Activated CD4-positive, alpha-beta memory T cell treated with anti-CD3 and anti-CD28 coated beads for 36 hours (primary cell): ENCODE measurements at regions not wholly inside any gene's neighbourhood (a gene's known extent, or its start where the extent isn't known, plus 50 kb on each side); places are given as distances from the start of the nearest gene placed in this dataset.
"Not testable (repeated sequence)": the region's sequence is repeated elsewhere in the genome, so short reads cannot be mapped to it uniquely, and the experiment has no call there.

Experiments used
- CTCF ChIA-PET: fragments of 350-600 bp; sonication (Branson Sonifier 250); formaldehyde crosslinking; loops from one replicate; lab custom pipeline; 2021; ENCODE audit warnings: antibody characterized with exemption, inconsistent platforms; lab: Charles Lee
- POLR2A ChIA-PET: fragments of 350-600 bp; sonication (Branson Sonifier 250); formaldehyde crosslinking; loops from one replicate; lab custom pipeline; 2021; ENCODE audit warnings: antibody characterized with exemption; lab: Charles Lee
- DNase-seq: peaks from one replicate; pipeline ENCODE4 v3.0.0-alpha.2; 2020
- H3K27ac Mint-ChIP-seq: one replicate; pipeline ENCODE4 v1.8.0; 2021; ENCODE audit warnings: mixed read lengths
- H3K27me3 Mint-ChIP-seq: one replicate; pipeline ENCODE4 v1.8.0; 2021; ENCODE audit warnings: mixed read lengths
- H3K36me3 Mint-ChIP-seq: one replicate; pipeline ENCODE4 v1.8.0; 2021; ENCODE audit warnings: mixed read lengths
- H3K4me1 Mint-ChIP-seq: one replicate; pipeline ENCODE4 v1.8.0; 2021; ENCODE audit warnings: low read depth, mixed read lengths
- H3K4me3 Mint-ChIP-seq: one replicate; pipeline ENCODE4 v1.8.0; 2021; ENCODE audit warnings: mild to moderate bottlenecking, mixed read lengths
- H3K9me3 Mint-ChIP-seq: one replicate; pipeline ENCODE4 v1.8.0; 2021; ENCODE audit warnings: mixed read lengths
- intact Hi-C: fragments of 100-400 bp; cut with micrococcal nuclease; formaldehyde crosslinking; loops from one replicate; pipeline ENCODE4 v1.15.1; 2023

DNA sequence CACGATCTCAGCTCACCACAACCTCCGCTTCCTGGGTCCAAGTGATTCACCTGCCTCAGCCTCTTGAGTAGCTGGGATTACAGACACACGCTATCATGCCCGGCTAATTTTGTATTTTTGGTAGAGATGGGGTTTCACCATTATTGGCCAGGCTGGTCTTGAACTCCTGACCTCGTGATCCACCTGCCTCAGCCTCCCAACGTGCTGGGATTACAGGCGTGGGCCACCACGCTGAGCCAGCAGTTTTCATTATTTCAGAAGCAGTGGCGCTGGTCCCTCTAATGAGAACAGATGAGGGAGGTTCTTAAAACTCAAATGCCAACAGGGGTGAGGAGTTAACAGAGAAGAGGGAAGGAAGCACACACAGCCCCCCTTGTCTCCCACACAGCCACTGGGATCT lies 98.7 kb downstream of the PTPRS start:
- CTCF ChIA-PET, POLR2A ChIA-PET, intact Hi-C loops, H3K4me1 Mint-ChIP-seq, H3K4me3 Mint-ChIP-seq, DNase-seq, H3K27me3 Mint-ChIP-seq, H3K9me3 Mint-ChIP-seq, H3K27ac Mint-ChIP-seq, H3K36me3 Mint-ChIP-seq: not testable (repeated sequence)

DNA sequence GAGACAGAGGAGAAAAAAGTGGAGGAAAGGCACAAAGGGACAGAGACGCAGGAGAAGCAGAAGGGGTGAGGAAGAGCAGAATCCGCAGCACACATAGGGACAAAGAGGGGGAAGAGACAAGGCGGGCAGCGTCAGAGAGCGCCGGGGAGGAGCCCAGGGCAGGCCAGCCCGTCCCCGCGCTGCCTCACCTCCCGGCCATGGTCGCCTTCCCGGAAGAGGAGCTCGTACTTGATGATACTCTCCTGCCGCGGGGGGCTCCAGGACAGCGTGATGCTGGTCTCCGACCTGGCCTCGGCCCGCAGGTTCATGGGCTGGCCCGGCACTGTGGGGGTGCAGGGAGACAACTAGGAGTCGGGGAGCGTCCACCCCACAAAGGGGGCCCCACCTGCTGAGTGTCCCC lies 100.6 kb downstream of the PTPRS start:
- no peak for DNase-seq
- Mint-ChIP-seq H3K27me3 (no peaks in the 10 kb centered on the region), H3K9me3 (no peaks in the 10 kb centered on the region), H3K36me3 (no peaks in the 10 kb centered on the region), H3K27ac (no peak overlapping the region), H3K4me3 (no peak overlapping the region), H3K4me1 (no peaks in the 10 kb centered on the region)
- intact Hi-C loops: no loop called here
- CTCF ChIA-PET: no interaction called here
- POLR2A ChIA-PET: no interaction called here

DNA sequence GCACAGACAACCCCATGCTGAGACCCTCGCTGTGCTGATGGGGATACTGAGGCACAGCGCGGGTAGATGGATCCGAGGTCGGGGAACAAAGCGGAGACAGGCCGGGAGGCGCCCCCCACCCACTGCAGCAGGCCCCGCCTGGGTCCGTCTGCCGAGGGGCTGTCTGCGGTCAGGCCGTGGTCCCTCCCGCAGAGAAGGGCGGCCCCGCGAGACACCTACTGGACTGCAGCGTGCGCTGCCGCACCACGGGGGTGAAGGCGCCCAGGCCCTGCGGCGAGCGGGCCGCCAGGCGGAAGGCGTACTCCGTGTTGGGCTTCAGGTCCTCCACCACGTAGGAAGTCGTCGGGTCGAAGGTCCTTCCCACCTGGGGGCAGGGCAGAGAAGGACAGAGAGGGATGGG lies 101.9 kb downstream of the PTPRS start:
- ChIA-PET CTCF (no interaction called here), POLR2A (no interaction called here)
- H3K36me3 Mint-ChIP-seq: no peaks in the 10 kb centered on the region
- no peaks in the 10 kb centered on the region for H3K9me3 Mint-ChIP-seq
- DNase-seq: no peak
- intact Hi-C loops: no loop called here
- H3K4me3 Mint-ChIP-seq: no peak overlapping the region
- no peaks in the 10 kb centered on the region for H3K27me3 Mint-ChIP-seq
- no peaks in the 10 kb centered on the region for H3K4me1 Mint-ChIP-seq
- no peak overlapping the region for H3K27ac Mint-ChIP-seq

DNA sequence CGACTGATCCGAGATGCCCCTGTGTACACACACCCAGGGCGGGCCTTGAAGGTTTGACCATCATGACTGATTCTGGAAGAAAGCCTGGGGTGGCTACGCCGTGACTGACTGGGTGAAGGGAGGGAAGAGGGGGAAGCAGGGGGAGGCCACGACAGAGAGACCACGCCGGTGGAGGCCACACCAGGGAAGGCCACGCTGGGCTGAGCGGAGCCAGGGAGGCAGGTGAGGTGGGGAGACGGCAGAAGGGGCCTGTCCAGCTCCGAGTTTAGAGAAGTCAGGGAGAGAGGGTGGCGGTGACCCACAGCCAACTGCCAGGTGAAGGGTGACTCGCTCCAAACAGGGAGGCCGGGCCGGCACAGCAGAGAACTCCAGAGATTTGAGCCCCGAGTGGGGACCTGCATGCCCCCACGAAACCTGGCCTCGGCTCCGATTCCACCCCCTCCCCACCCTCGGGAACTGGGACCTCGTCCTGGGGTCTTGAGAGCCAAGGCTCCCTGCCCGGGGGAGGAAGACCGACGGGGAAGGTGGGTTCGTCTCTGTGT lies 102.6 kb downstream of the PTPRS start:
- H3K4me3 Mint-ChIP-seq: no peak overlapping the region
- ChIA-PET POLR2A (no interaction called here), CTCF (no interaction called here)
- intact Hi-C loops: no loop called here
- H3K4me1 Mint-ChIP-seq: no peaks in the 10 kb centered on the region
- H3K36me3 Mint-ChIP-seq: no peaks in the 10 kb centered on the region
- H3K27me3 Mint-ChIP-seq: no peaks in the 10 kb centered on the region
- DNase-seq: no peak
- no peaks in the 10 kb centered on the region for H3K9me3 Mint-ChIP-seq
- H3K27ac Mint-ChIP-seq: no peak overlapping the region

DNA sequence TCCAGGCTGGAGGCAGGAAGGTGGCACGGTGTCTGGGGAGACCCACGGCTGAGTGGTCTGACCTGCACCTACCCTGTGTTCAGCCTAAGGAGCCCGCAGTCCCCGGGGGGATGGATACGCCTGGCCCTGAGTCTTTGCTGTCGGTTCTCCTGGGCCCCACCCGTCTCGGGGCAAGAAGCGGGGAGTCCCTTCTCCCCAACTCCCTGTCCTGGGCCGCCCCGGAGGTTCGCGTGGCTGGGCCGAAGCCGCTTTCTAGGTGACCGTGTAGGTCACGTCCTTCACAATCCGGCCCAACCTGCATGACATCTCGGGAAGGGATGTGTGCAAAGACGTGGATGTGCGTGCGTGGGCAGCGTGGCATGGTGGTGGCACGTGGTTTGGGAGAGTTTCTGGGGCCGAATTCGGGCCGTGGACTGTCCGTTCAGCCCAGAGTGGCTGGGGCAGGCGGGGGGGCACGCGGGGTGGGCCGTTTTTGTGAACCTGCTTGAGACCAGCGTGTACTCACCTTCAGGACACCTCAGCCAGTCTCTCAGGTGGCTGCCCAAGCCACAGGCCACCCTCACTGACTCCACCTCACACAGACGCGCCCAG lies 103.3 kb downstream of the PTPRS start:
- CTCF ChIA-PET: no interaction called here

DNA sequence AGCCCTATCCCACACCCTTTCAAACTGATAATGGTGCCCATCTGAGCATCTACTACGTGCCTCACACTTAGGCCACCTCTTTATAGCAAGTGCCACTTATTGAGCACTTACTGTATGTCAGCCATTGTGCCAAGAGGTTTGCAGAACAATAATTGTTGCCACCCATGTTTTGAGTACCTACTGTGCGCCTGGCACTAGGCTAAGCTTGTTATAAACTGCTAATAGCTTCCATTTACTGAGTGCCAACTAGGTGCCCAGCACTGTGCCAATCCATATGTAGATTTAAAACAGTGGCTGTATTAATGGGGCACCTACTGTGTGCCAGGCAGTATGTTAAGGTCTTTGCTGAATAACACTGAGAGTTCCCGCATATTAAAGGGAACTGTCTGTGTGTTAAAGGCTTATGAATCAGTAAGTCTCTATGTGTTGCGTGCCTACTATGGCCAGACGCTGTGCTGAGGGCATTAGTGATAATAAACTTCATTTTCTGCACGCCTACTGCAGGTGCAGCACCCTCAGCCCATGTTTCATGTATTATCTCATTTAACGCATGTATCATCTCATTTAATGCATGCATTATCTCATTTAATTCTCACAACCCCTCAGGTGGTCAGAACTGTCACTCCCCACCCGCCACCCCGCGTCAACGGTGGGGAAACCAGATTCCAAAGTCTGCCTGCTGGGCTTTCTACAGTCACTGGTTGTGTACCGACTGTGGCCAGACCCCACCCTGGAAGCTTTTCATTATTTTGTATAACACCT lies 105.0 kb downstream of the PTPRS start:
- intact Hi-C loops: no loop called here
- H3K27me3 Mint-ChIP-seq: no peaks in the 10 kb centered on the region
- no peak for DNase-seq
- H3K4me1 Mint-ChIP-seq: no peaks in the 10 kb centered on the region
- no peak overlapping the region for H3K4me3 Mint-ChIP-seq
- no peaks in the 10 kb centered on the region for H3K36me3 Mint-ChIP-seq
- no peaks in the 10 kb centered on the region for H3K9me3 Mint-ChIP-seq
- POLR2A ChIA-PET: no interaction called here
- no peak overlapping the region for H3K27ac Mint-ChIP-seq
- CTCF ChIA-PET: no interaction called here

More for the DNA sequence above, 103.3 kb downstream of the PTPRS start:
- POLR2A ChIA-PET: no interaction called here
- H3K4me3 Mint-ChIP-seq: no peak overlapping the region
- intact Hi-C loops: no loop called here
- no peaks in the 10 kb centered on the region for H3K27me3 Mint-ChIP-seq
- no peak overlapping the region for H3K27ac Mint-ChIP-seq
- no peaks in the 10 kb centered on the region for H3K9me3 Mint-ChIP-seq
- H3K36me3 Mint-ChIP-seq: no peaks in the 10 kb centered on the region
- H3K4me1 Mint-ChIP-seq: no peaks in the 10 kb centered on the region
- no peak for DNase-seq

DNA sequence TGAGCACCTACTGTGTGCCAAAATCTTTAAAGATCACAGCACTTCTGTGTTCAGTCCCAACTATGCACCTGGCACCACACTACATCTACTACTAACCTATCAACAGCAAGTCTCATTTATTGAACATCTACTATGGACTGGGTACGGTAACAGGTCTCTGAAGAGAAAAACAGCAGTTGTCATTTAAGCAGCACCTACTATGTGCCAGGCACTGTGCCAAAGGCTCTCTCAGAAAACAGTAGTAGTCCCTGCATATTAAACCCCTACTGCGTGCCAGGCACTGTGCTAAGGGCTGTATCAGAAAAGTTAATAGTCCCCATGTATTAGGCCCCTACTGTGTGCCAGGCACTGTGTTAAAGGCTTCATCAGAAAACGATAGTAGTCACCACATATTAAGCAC lies 106.2 kb downstream of the PTPRS start:
- H3K9me3 Mint-ChIP-seq: no peaks in the 10 kb centered on the region
- intact Hi-C loops: no loop called here
- CTCF ChIA-PET: no interaction called here

DNA sequence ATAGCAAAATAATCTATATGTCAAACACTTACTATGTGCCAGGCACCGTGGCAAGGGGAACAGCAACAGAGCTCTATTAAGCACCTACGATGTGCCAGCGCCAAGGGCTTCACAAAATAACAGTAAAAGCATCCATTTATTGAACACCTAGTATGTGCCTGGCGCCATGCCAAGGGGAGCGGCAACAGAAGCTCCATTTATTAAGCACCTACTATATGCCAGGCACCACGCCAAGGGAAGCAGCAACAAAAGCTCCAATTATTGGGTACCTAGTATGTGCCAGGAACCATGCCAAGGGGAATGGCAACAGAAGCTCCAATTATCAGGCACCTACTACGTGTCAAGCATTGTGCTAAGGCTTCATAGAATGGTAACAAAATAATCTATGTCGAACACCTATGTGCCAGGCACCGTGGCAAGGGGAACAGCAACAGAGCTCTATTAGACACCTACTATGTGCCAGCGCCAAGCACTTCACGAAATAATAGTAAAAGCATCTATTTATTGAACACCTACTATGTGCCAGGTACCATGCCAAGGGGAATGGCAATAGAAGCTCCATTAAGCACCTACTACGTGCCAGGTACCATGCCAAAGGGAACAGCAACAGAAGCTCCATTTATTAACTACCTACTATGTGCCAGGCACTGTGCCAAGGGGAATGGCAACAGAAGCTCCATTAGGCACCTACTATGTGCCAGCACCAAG lies 107.7 kb downstream of the PTPRS start:
- DNase-seq: no peak
- Mint-ChIP-seq H3K27ac (no peak overlapping the region), H3K36me3 (no peaks in the 10 kb centered on the region), H3K9me3 (no peaks in the 10 kb centered on the region), H3K4me3 (no peak overlapping the region), H3K27me3 (peaks cover 10% of the 10 kb centered on the region), H3K4me1 (peaks cover 7% of the 10 kb centered on the region)
- intact Hi-C loops: no loop called here
- POLR2A ChIA-PET: no interaction called here
- CTCF ChIA-PET: no interaction called here

More for the DNA sequence above, 106.2 kb downstream of the PTPRS start:
- H3K27me3 Mint-ChIP-seq: peaks cover 4% of the 10 kb centered on the region
- no peaks in the 10 kb centered on the region for H3K36me3 Mint-ChIP-seq
- no peak overlapping the region for H3K4me3 Mint-ChIP-seq
- H3K27ac Mint-ChIP-seq: no peak overlapping the region
- POLR2A ChIA-PET: no interaction called here
- no peak for DNase-seq
- H3K4me1 Mint-ChIP-seq: peaks cover 2% of the 10 kb centered on the region

DNA sequence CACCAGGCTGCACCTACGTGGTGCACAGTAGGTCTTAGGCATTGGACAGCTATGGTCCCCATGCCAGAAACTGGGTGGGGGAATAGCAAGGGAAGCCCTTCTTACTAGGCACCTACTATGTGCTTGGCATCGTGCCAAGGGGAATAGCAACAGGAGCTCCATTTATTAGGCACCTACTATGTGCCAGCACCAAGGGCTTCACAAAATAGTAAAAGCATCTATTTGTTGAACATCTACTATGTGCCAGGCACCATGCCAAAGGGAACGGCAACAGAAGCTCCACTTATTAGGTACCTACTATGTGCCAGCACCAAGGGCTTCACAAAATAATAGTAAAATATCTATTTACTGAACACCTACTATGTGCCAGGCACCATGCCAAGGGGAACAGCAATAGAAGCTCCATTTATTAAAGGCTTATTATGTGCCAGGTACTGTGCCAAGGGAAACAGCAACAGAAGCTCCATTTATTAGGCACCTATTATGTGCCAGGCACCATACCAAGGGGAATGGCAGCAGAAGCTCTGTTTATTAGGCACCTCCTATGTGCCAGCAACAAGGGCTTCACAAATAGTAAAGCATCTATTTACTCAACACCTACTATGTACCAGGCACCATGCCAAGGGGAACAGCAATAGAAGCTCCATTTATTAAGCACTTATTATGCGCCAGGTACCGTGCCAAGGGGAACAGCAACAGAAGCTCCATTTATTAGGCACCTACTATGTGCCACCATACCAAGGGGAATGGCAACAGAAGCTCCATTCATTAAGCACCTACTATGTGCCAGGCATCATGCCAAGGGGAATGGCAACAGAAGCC lies 108.5 kb downstream of the PTPRS start:
- intact Hi-C loops: no loop called here
- Mint-ChIP-seq H3K27ac (no peak overlapping the region), H3K27me3 (peaks cover 14% of the 10 kb centered on the region), H3K4me1 (peaks cover 7% of the 10 kb centered on the region), H3K9me3 (no peaks in the 10 kb centered on the region), H3K36me3 (no peaks in the 10 kb centered on the region), H3K4me3 (no peak overlapping the region)
- ChIA-PET CTCF (no interaction called here), POLR2A (interaction anchor here (0.7 kb wide), 1 partner anchor 28 kb away, joined by 3 read pairs; no protein-coding TSS in a partner anchor)
- DNase-seq: no peak

DNA sequence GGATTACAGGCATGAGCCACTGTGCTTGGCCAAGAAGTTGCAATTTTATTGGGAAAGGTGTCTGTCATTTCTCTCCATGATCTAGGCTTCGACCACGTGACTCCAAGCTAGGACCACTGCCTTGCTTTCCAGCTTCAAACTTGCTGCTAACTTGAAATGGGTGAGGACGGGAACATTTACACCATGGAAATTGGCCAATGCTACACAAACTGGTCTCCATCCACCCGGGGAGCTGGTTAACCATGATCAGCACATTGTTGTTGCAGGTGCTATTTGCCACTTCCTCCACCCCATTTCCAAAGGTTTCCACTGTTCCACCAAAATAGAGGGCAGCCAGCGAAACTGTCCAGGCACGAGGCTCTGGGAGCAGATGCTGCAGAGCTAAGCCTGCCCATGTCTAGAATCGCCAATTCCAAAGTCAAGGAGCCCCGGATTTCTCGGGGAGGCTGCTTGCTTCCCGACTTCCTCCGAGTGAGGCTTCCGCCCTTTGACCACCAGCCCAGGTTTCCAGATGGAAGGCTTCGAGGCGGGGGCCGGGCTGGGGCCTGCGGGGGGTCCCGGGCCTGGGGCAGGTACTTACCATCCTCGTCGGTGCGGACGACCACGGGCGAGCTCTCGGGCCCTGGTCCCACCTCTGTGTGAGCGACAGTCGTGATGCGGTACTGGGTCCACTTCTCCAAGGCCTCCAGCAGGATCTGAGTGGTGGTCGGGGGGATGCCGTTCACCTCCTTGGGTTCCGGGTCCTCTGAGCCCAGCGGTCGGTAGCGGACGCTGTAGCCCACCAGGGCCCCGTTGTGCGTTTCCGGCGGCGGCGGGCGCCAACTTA lies 109.7 kb downstream of the PTPRS start:
- intact Hi-C loops: no loop called here
- CTCF ChIA-PET: no interaction called here
- Mint-ChIP-seq H3K27me3 (peaks cover 14% of the 10 kb centered on the region), H3K36me3 (no peaks in the 10 kb centered on the region), H3K27ac (no peak overlapping the region), H3K9me3 (no peaks in the 10 kb centered on the region), H3K4me3 (no peak overlapping the region), H3K4me1 (peaks cover 7% of the 10 kb centered on the region)
- DNase-seq: no peak
- POLR2A ChIA-PET: no interaction called here

DNA sequence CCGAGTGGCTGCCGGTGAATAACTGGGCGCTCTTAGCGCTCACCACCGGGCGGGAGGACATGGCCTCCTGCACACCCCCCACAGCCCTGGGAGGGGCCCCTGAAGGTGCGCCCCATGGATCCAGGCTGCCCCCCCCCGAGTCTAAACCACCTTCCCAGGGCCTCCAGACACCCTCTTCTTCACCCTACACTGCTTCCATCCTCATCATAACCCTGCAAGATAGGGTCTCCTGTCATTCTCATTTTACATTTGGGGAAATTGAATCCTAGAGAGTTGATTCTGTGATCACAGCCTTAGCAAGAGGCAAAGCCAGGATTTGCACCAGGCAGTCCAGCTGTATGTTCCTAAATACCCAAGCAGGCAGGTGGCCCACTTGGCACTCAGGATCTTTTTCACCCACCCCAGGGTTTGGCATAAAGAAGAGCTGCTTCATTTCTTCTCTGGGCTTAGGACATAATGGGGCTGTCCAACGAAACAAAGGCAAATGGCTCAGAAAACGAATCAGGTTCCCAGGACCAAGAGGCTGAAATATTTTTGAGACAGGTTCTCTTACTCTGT lies 110.8 kb downstream of the PTPRS start:
- intact Hi-C loops: no loop called here
- ChIA-PET POLR2A (no interaction called here), CTCF (no interaction called here)
- Mint-ChIP-seq H3K27me3 (peaks cover 14% of the 10 kb centered on the region), H3K4me3 (no peak overlapping the region), H3K36me3 (no peaks in the 10 kb centered on the region), H3K27ac (no peak overlapping the region), H3K4me1 (peaks cover 7% of the 10 kb centered on the region), H3K9me3 (no peaks in the 10 kb centered on the region)
- DNase-seq: no peak
